Transverse colon (tissue), 3 donors: ENCODE measurements at regions not wholly inside any gene's neighbourhood (a gene's known extent, or its start where the extent isn't known, plus 50 kb on each side); places are given as distances from the start of the nearest gene placed in this dataset.

Source experiments
- POLR2A ChIP-seq: fragments of 450-650 bp; IDR thresholded peaks from one replicate; pipeline ENCODE4 v1.6.1; 2016; ENCODE audit warnings: antibody characterized with exemption, mild to moderate bottlenecking, moderate library complexity
- TF ChIP-seq, protein P1 (sequence below), 5 experiments: fragments of 200-600 bp in 3 of 5; fragments of 450-650 bp in 2 of 5; sonication (generic) in 3 of 5; IDR thresholded peaks; 1 replicate in 2 of 5; 2 replicates in 3 of 5; pipeline ENCODE4 v1.5.1; 2016 to 2017; ENCODE audit warnings: antibody characterized with exemption in 5 of 5, inconsistent platforms in 3 of 5, mild to moderate bottlenecking in 2 of 5, moderate library complexity in 1 of 5

DNA sequence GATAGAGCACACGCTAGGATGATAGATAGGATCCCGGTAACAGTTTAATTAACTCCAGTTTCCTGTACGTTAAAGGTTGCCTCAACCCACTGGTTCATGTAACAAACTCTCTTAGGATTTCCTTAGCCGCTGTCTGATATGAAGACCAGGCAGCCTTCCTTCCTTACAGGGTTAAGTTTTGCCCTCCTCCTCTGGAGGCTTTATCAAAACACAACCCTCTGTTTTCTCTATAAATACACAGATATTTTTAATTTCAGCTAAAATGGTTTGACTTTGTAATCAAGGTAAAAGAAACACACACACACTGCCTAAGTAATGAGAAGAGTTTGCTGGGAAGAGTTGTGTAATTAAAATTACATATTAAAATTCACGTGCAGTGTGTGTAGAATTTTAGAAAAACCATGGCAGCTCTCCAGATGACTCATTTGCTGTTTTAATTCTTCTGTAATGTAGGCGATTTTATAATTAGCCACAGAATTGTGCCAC lies 369.8 kb downstream of the CSNK1G3 start:
- TF ChIP-seq, protein P1, sequence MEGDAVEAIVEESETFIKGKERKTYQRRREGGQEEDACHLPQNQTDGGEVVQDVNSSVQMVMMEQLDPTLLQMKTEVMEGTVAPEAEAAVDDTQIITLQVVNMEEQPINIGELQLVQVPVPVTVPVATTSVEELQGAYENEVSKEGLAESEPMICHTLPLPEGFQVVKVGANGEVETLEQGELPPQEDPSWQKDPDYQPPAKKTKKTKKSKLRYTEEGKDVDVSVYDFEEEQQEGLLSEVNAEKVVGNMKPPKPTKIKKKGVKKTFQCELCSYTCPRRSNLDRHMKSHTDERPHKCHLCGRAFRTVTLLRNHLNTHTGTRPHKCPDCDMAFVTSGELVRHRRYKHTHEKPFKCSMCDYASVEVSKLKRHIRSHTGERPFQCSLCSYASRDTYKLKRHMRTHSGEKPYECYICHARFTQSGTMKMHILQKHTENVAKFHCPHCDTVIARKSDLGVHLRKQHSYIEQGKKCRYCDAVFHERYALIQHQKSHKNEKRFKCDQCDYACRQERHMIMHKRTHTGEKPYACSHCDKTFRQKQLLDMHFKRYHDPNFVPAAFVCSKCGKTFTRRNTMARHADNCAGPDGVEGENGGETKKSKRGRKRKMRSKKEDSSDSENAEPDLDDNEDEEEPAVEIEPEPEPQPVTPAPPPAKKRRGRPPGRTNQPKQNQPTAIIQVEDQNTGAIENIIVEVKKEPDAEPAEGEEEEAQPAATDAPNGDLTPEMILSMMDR (IDR thresholded peaks at IDR 0.05) = no peak
- TF ChIP-seq POLR2A = no peak
